ENCODE measurements at regions not wholly inside any gene's neighbourhood (a gene's known extent, or its start where the extent isn't known, plus 50 kb on each side); places are given as distances from the start of the nearest gene placed in this dataset.
"Not testable (repeated sequence)": the region's sequence is repeated elsewhere in the genome, so short reads cannot be mapped to it uniquely, and the experiment has no call there.

DNA sequence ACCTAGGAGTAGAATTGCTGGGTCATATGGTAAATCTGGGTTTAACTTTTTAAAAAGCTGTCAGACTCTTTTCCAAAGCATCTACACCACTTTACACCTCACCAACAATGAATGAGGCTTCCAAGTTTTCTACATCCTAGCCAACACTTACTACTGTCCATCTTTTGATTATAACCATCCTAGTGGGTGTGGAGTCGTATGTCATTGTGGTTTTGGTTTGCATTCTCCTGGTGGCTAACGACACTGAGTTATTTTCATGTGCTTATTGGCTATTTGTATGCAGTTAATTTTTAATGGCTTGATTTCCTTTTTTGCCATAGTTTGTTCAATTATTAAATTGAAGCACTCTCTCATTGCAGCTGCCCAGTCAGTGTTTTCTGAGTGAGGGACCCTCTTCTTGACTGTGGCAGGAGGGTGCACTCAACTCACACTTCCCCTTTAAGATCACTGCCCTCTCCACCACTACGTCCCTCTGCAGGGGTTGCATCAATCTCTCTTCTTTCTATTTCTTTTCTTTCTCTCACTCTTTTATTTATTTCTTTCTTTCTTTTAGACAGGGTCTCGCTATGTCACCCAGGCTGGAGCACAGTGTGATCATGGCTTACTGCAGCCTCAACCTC is 182.3 kb downstream of the C9orf152 start:
- no peak for DNase-seq (ENCODE audit: low spot score)

DNA sequence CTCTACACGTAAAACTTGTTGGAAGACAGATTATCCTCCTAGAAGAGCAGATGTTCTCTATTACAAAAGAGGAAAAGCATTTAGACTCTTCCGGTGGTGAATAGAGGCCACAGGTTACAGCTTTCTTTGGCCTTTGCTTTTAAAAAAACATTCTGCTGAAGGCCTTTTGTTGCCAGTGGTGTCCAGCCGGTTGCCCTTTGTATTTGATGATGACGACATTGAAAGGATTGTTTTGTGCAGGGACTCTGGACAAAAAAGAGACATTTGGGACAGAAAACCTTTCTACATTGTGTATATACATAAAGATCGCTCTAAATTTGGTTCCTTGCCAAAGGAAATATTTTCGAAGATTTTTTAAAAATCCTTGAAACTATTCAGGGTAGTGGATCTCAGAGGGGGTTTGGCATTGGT is 180.3 kb downstream of the C9orf152 start:
- no peak for DNase-seq (ENCODE audit: low spot score)

DNA sequence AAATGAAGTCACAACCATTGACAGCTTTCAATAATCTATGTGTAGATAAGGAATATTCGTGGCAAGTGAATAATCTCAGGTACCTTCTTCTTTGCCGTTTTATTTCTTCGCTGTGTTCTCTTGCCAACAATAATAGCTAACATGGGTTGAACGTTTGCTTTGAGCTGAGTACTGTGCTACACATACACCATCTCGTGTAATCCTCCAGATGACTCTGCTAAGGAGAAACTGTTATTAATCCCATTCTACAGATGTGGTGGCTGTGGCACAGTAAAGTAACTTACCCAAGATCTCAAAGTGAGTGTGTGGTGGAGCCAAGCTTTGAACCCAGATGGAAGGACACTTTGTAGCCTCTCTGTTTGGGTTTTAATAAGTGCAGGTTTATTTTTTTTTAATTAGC is 179.7 kb downstream of the C9orf152 start:
- no peak for DNase-seq (ENCODE audit: low spot score)

DNA sequence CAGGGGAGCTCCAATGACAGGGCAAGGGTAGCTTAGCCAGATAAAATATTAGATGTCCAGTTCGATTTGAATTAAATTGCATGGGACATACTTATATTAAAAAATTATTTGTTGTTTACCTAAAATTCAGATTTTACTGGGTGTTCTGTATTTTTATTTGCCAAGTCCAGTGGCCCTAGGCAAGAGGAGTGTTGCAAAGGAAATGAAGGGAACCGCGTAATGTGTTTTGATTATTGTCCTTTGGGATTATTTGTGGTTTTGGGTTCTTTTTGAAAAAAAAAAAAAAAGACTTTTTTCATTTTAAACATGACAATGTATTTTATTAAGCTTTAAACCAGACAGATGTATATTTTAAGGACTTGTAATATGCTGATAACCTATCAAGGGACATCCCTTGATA is 179.3 kb downstream of the C9orf152 start:
- DNase-seq (ENCODE audit: low spot score): no peak

DNA sequence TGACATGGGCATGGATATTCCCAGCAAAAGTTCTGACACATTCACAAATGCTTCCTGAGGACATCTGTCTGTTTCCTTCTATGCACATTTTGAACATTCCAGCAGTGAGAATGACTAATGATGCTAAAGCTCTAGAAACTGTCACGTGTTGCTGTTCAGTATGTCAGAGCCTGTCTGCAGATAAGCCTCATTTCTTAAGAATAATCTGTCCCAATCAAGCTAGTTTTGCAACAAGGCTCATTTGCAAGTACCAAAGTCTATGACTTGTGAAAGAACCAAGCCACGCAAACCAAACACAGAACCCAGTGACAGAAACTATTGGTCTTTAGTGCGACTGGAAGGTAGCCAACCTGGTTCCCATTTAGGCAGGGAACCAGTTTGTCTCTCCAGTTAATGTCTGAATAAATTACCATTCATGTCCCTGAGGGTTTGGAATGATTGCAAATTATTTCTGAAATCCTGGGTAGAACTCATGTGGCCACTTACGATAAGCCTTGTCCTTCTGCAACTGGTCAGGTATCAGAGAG is 178.5 kb downstream of the C9orf152 start:
- DNase-seq (ENCODE audit: low spot score): no peak

DNA sequence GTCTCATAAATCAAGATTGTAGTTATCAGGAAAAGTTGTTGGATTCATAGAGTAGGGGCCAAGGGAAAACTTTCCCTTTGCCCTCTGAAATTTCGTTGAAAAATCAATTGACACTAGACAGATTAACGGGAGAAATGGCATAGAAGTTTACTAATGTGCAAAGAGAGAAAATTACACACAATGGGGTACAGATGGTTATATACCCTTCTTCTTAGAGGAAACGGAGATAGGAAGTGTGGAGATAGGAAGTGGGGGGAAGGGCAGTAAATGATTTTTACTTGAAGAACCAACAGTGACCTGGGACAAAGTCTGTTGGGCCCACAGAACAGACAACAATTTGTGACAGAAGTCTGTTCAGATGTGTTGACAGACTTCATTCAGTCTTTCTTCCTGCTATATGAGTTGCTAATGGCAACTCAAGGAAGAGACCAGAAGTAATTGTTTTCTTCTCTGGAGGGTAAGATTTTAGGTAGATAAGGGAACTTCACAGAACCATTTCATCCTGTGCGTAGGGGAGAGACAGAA is 177.9 kb downstream of the C9orf152 start:
- no peak for DNase-seq (ENCODE audit: low spot score)

DNA sequence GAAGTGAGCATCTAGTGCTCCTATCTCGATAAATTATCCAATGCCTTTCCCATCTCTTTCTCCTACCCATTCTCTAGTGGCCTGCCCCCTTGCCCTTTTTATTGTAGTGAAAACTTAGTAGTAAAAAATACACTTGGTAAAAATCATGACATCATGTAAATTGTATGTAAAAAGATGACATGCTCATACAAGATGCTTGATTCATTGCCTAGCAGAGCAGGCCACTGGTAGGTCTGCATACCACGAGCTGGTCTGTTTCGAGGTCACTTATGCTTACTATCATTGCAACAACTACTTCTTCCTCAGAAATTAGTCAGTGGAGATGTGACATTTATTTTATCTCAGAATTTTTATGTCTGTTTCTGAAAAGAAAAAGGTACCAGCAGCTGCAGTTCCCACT is 177.3 kb downstream of the C9orf152 start:
- DNase-seq (ENCODE audit: low spot score): no peak

DNA sequence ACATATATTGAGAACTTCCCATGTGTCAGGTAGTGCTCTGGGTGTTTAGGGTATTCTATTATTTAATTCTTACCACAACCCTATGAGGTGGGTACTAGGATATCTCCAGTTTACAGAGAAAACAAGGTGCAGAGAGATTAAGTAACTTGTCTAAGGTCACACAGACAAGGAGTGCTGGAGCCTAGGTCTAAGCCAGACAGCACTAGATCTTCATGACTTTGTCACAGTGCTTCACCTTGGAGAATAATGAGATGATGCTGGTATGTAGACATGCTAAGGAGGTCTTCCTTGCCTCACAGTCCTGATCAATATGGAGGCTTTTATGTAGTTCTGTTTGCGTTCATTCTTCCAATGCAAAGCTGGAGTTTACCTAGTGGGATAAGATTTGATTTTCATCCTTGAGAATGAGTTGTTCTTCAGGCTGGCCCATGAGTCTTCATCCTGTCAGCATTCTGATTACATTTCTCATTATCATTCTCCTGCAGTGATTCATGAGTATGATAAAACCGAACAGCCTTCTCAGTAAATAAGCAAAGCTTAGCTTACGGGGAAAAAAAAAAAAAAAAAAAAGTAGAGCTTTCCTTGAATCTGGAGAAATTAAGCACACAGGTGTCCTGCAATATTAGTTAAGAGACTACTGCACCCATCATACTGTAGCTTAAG is 176.3 kb downstream of the C9orf152 start:
- no peak for DNase-seq (ENCODE audit: low spot score)

DNA sequence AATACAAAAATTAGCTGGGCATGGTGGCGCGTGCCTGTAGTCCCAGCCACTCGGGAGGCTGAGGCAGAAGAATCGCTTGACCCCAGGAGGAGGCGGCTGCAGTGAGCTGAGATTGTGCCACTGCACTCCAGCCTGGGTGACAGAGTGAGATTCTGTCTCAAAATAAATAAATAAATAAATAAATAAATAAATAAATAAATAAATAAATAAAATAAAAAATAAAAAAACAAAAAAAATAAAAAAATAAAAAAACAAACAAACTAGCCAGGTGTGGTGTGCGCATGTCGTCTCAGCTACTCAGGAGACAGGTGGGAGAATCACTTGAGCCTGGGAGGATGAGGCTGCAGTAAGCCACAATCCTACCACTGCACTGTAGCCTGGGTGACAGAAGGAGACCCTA is 175.4 kb downstream of the C9orf152 start:
- not testable (repeated sequence) for DNase-seq (ENCODE audit: low spot score)

DNA sequence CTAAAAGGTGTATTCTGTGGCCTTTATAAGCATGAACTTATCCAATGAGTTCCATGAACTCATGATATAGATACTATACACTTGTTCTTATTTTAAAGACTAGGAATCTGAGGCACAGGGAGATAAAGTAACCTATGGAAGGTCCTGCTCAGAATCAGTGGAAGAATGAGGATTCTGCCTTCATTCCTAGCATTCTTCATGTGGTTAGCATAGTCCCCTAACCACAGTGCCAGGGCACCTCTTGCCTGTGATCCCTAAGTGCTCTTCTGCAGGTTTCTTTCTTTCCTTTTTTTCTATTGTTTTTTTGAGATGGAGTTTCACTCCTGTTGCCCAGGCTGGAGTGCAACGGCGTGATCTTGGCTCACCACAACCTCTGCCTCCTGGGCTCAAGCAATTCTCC is 174.1 kb downstream of the C9orf152 start:
- no peak for DNase-seq (ENCODE audit: low spot score)

DNA sequence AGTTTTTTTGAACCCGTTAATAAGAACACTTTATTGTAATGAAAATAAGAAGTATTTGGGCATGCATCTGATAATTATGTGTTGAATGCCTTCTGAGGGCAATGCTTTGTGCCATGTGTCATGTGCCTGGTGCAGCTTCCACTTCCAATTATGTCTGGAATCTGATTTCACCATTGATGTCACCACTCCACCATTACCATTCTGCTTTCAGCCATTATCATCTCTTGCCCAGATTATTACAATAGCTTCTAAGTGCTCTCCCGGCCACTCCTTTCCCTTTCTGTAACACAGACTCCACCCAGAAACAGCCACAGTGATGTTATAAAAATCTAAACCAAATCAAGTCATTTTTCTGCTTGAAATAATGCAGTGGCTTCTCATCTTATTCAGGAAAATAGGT is 171.7 kb downstream of the C9orf152 start:
- DNase-seq (ENCODE audit: low spot score): no peak

DNA sequence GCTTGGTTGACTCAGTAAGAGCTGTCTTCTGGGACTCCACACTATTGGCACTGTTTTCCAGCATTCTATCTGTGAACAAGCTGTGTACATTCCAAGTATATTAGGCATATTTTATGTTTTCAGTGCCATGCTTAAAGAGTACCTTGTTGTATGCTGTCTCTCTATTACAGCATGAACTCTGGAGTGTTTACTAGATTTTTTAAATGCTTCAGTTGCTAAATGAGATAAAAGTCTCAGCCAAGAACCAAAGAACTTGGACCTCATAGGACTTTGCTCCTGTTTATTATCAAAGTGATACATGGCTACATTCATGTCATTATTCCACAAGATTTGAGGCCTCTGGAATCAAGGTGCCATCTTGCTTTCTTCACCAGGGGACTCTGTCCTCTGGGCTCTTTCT is 167.2 kb downstream of the C9orf152 start:
- no peak for DNase-seq (ENCODE audit: low spot score)

DNA sequence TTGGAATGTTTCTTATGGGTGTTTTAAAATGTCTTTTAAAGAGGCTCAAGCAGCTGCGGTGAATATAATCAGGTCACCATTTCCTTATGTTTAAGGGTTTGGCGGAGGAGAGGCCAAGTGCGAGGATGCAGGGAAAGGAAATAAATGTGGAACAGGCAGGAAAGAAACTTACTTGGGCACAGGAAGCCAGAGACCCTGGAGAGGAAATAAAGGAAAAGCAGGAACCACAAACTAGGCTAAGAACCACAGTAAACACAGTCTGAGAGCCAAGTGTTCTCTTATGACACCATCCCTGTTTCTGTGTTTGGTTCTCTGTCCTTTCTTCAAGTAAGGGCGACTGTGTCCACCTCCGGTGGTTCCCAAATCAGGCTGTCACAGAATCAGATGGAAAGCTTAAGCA is 166.5 kb downstream of the C9orf152 start:
- no peak for DNase-seq (ENCODE audit: low spot score)

DNA sequence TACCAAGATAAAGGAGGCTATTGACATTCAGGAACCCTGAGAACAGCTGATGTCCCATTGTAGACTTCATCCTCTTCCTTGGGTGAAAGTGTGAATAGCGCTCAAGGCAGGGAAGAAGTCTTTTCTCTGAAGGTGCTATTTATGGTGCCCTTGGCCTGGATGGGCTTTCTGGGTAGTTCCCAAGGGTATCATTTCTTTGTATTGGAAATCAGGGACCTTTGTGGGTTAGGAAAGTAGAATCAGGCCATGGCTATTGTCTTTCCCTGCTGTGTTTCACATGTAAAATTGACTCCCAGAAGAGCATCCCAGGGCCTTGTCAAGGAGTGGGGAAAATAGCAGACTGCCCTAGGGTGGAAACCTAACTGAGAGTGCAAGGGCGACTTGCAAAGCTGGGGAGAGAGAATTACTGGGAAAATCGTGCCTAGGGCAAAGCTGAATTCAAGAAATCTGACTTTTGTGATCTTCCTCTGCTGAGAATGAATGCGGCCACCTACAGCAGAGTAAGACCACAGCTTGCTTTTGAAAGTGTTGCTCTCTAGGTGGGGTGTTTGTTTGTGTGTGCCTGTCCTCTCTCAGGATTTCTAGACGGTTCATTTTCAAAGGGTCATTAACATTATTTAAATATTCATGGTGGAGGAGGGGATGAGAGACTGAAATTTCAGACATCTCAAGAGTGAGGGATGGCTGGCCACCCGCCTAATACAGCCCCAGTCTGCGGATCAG is 160.6 kb downstream of the C9orf152 start:
- DNase-seq (ENCODE audit: low spot score): no peak

DNA sequence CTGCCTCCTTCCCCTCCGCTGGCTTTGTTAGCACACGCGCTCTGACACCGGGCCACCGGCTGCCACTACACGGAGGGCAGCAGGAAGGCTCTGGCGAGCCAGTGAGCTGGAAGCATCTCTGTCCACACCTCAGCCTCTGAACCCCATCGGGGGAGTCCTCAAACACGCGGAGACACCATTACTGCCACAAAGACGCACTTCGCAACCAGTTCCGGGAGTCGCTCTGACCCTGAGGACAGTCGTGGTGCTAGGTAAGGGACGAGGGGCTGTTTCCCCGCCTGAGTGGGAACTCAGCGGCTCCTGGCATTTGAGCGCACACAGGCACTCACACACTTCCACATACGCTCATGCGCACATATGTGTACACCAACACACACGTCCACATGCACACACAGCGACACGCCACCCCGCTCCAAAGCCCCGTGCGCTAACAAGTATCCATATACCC is 160.0 kb downstream of the C9orf152 start:
- no peak for DNase-seq (ENCODE audit: low spot score)

DNA sequence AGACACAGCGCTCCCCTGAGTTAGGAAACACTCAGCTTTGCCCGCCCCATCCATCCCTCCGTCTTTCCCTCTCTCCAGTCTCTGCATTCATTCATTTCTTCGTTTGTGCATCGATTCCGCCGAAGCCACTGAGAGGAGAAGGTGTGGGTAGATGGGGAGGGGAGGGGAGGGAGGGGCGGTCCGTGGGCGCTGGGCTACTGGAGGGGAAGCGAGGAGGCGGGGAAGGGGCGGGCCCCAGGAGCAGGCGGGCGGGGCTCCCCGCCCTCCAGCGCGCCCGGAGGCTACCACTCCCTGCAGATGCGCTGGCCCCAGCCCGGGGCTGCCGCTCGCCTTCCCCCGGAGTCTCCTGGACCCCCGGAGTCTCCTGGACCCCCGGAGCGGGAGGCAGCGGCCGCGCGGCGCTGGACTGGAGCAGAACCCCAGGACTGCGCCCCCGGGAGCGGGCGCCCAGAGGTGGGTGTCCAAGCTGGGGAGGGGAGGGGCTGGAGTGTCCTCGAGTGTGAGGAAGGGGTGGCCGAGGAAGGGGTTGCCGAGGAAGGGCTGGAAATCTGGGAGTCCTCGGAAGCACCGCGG is 159.5 kb downstream of the C9orf152 start:
- no peak for DNase-seq (ENCODE audit: low spot score)

DNA sequence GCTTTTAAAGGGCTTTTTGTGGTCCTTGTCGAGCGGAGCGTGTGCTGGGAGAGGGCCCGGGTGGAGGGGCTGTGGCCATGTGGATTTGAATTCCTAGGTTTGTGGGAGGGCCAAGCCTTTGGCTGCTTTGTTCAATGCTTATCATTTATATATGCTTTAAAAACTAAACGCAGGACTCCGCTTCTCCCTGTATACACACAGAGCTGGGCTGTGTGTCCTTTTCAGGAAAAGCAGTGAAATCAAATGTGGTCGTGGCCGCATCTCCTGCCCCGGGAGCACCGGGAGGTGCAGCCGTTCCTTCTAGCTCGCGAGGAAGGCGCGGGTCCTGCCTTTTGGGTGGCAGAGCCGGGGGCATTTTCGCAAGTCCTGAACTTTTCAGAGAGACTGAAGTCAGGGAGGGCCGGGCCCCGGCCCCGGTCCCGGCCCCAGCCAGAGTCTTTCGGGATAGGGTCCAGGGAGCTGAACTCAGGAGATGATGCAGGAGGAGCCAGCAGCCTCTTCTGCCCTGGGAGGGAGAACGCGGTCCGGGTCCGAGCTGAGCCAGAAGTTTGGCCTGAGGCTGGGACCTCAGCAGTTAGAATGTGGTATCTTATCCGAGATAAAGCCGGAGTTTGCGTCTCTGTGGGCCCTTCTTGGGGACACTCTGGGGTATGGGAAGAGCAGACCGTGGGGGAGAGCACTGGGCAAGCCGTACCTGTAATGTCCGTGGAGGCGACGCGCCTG is 158.8 kb downstream of the C9orf152 start:
- DNase-seq (ENCODE audit: low spot score): no peak

DNA sequence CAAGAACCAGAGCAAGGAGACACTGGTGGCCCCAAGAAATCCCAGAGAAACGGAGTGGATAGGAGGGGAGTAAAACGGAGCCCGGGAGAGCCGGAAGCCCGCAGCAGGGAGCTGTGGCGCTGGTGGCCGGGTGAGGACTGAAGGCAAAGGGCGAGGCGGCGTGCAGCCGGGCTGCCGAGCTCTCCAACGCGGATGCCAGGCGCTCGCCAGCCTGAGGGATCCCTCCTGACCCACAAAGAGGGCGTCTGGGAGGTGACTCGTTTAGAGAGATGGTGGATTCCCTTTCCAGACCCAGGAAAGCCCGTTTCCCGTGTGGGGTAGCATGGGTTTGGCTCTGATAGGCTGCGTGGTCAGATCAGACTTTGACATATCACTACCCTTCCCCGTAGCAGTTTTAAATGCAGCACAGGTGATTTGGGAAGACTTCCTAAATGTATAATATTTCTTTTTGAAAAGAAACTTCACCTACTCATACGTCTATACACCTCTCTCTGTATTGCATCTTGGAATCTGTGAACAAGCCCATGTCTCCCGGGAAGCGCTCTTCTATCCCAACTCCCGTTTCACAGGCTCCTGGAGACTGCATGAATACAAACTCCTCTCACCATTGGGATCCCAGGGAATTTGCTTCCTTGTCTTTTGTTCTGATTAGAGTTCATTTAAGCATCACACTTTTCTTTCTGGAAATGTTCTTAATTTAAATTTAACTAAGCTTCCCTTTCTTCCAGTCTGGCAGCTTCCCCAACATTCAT is 158.1 kb downstream of the C9orf152 start:
- no peak for DNase-seq (ENCODE audit: low spot score)

DNA sequence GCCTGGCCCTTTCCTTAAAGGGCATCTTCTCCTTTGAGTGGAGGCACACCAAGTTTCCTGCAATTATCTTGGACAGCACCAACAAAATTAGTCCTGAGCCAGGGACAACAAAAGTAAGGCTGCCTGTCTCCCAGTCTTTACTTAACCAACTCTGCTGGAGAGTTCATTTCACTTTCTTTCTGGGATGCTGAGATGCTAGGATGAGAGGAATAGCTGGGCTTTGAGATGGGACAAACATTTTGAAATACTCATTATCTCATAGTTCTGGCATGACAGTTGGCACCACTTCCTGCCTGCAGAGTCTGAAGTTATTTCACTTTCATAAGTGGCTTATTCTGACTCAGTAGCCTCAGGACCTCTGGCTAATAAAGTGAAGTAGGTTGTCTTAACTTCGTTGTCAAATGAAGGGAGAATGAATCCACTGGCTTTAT is 157.0 kb downstream of the C9orf152 start:
- DNase-seq (ENCODE audit: low spot score): no peak

DNA sequence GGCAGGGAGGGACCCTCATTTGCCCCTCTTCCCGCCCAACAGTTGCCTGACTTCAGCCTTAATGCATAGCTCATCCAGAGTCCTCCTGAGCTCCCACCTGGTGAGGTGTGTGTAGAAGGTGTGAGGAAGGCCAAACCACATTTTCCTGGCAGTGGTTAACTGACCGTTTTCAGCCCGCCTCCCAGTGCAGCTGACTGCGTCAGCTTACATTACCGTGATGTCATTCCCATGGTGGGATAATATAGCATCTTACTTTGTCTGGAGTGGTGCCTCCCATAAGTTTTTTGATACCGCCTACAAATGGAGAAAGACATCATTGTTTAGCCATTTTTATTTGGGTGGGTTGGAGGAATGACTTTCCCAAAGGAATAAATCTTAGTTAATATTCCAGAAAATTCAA is 151.9 kb downstream of the C9orf152 start:
- no peak for DNase-seq (ENCODE audit: low spot score)
